Neural cell (in vitro differentiated cells): ENCODE measurements at regions not wholly inside any gene's neighbourhood (a gene's known extent, or its start where the extent isn't known, plus 50 kb on each side); places are given as distances from the start of the nearest gene placed in this dataset.

ENCODE experiments used
- H2AFZ ChIP-seq: fragments of 200-600, 300-800 bp; sonication (generic), shearing (Covaris generic); 2 replicates; pipeline ENCODE4 v1.6.0; 2014; ENCODE audit warnings: low read depth, mild to moderate bottlenecking, antibody characterized with exemption, low read length, moderate library complexity
- H3F3A ChIP-seq: fragments of 200-600 bp; shearing (Covaris generic); 2 replicates; pipeline ENCODE4 v1.6.1; 2016; ENCODE audit warnings: mild to moderate bottlenecking, moderate library complexity, mixed read lengths, antibody characterized with exemption, low read length; ENCODE audit not compliant: insufficient read depth, poor library complexity, severe bottlenecking
- H3K27ac ChIP-seq: fragments of 200-600, 300-800 bp; sonication (generic), shearing (Covaris generic); 2 replicates; pipeline ENCODE4 v1.5.1; 2014; ENCODE audit warnings: mild to moderate bottlenecking, low read length, moderate library complexity
- H3K27me3 ChIP-seq: fragments of 300-800, 200-600 bp; sonication (generic), shearing (Covaris generic); 2 replicates; pipeline ENCODE4 v1.6.0; 2014; ENCODE audit warnings: mild to moderate bottlenecking, low read depth, low read length, moderate library complexity; ENCODE audit not compliant: insufficient read depth
- H3K36me3 ChIP-seq: fragments of 300-800, 200-600 bp; sonication (generic), shearing (Covaris generic); 2 replicates; pipeline ENCODE4 v1.5.1; 2014; ENCODE audit warnings: mild to moderate bottlenecking, antibody characterized with exemption, low read length, moderate library complexity; ENCODE audit not compliant: insufficient read depth
- H3K4me2 ChIP-seq: fragments of 300-800, 200-600 bp; sonication (generic), shearing (Covaris generic); 2 replicates; pipeline ENCODE4 v1.6.0; 2014; ENCODE audit warnings: mild to moderate bottlenecking, low read length
- H3K4me3 ChIP-seq: fragments of 300-800, 200-600 bp; sonication (generic), shearing (Covaris generic); 2 replicates; pipeline ENCODE4 v1.5.1; 2014; ENCODE audit warnings: mild to moderate bottlenecking, low read length, moderate library complexity
- H3K79me2 ChIP-seq: fragments of 200-600 bp; shearing (Covaris generic); replicated peaks from 2 replicates; pipeline ENCODE4 v1.6.0; 2014; ENCODE audit warnings: mild to moderate bottlenecking, low read length, moderate library complexity; ENCODE audit not compliant: insufficient read depth
- H3K9ac ChIP-seq: fragments of 300-800, 200-600 bp; sonication (generic), shearing (Covaris generic); 2 replicates; pipeline ENCODE4 v1.6.1; 2016; ENCODE audit warnings: mild to moderate bottlenecking, low read length, mixed read lengths
- H3K9me2 ChIP-seq: fragments of 200-600 bp; shearing (Covaris generic); 2 replicates; pipeline ENCODE4 v1.6.1; 2016; ENCODE audit warnings: mild to moderate bottlenecking, low read length, mixed read lengths; ENCODE audit not compliant: insufficient read depth
- H3K9me3 ChIP-seq: fragments of 200-600, 300-800 bp; sonication (generic), shearing (Covaris generic); 2 replicates; pipeline ENCODE4 v1.6.1; 2016; ENCODE audit warnings: mild to moderate bottlenecking, mixed run types, low read length, moderate library complexity, mixed read lengths
- H4K20me1 ChIP-seq: fragments of 200-600 bp; shearing (Covaris generic); 2 replicates; pipeline ENCODE4 v1.6.1; 2016; ENCODE audit warnings: mild to moderate bottlenecking, mixed run types; ENCODE audit not compliant: insufficient read depth
- CTCF ChIP-seq: fragments of 450-650 bp; IDR thresholded peaks from 2 replicates; pipeline ENCODE4 v1.5.1; 2014; ENCODE audit warnings: antibody characterized with exemption, mild to moderate bottlenecking, moderate library complexity; ENCODE audit not compliant: poor library complexity, severe bottlenecking
- EP300 ChIP-seq: fragments of 450-650 bp; conservative IDR thresholded peaks from 2 replicates; pipeline ENCODE4 v1.6.1; 2014; ENCODE audit warnings: antibody characterized with exemption, mild to moderate bottlenecking, moderate library complexity; ENCODE audit not compliant: poor library complexity, severe bottlenecking
- EZH2 ChIP-seq: fragments of 200-600, 300-800 bp; shearing (Covaris generic), sonication (generic); IDR thresholded peaks from 2 replicates; pipeline ENCODE4 v1.6.1; 2014; ENCODE audit warnings: antibody characterized with exemption, low read length, borderline replicate concordance, mild to moderate bottlenecking; ENCODE audit not compliant: insufficient read depth, poor library complexity, severe bottlenecking
- MXI1 ChIP-seq: fragments of 450-650 bp; conservative IDR thresholded peaks from 2 replicates; pipeline ENCODE4 v1.6.1; 2014; ENCODE audit warnings: antibody characterized with exemption, mild to moderate bottlenecking; ENCODE audit not compliant: poor library complexity, severe bottlenecking
- POLR2AphosphoS5 ChIP-seq: IDR thresholded peaks from 2 replicates; pipeline ENCODE4 v1.6.1; 2012
- RAD21 ChIP-seq: fragments of 450-650 bp; conservative IDR thresholded peaks from 2 replicates; pipeline ENCODE4 v1.6.1; 2014; ENCODE audit warnings: antibody characterized with exemption, mild to moderate bottlenecking, moderate library complexity
- REST ChIP-seq: IDR thresholded peaks from 2 replicates; pipeline ENCODE4 v1.6.1; 2012; ENCODE audit warnings: borderline replicate concordance
- SMC3 ChIP-seq: fragments of 450-650 bp; conservative IDR thresholded peaks from 2 replicates; pipeline ENCODE4 v1.6.1; 2014; ENCODE audit warnings: antibody characterized with exemption, mild to moderate bottlenecking, moderate library complexity; ENCODE audit not compliant: poor library complexity
- TAF1 ChIP-seq: IDR thresholded peaks from 2 replicates; pipeline ENCODE4 v1.6.1; 2012; ENCODE audit warnings: low read depth

- TF ChIP-seq EZH2: no peak
- TF ChIP-seq MXI1: no peak
- TF ChIP-seq RAD21: no peak
- TF ChIP-seq TAF1: no peak
- TF ChIP-seq REST: no peak
- no peak for TF ChIP-seq EP300
- no peak for TF ChIP-seq CTCF
- no peak for TF ChIP-seq SMC3
- no peak for TF ChIP-seq POLR2AphosphoS5
- no peaks in the 10 kb centered on the region for H3K9me2 ChIP-seq
- H3F3A ChIP-seq: no peaks in the 10 kb centered on the region
- H3K36me3 ChIP-seq: no peaks in the 10 kb centered on the region
- no peaks in the 10 kb centered on the region for H3K27me3 ChIP-seq
- no peaks in the 10 kb centered on the region for H3K9me3 ChIP-seq
- no peak overlapping the region for H3K9ac ChIP-seq
- no peak overlapping the region for H3K4me2 ChIP-seq
- H2AFZ ChIP-seq: no peak overlapping the region
- no peaks in the 10 kb centered on the region for H4K20me1 ChIP-seq
- no peak overlapping the region for H3K27ac ChIP-seq
- H3K79me2 ChIP-seq: no peaks in the 10 kb centered on the region
- H3K4me3 ChIP-seq: no peak overlapping the region
These were observed 172.1 kb downstream of the SEC23A start for GRCh38 chr14:38930898-38931297.

GRCh38 chr14:38930022-38930421, 173.0 kb downstream of the SEC23A start:
- no peak overlapping the region for H3K27ac ChIP-seq
- H3K9me2 ChIP-seq: no peaks in the 10 kb centered on the region
- TF ChIP-seq CTCF (no peak), EZH2 (no peak), EP300 (no peak), REST (no peak), TAF1 (no peak), SMC3 (no peak), POLR2AphosphoS5 (no peak), MXI1 (no peak), RAD21 (no peak)
- no peak overlapping the region for H3K4me3 ChIP-seq
- H3K9ac ChIP-seq: no peak overlapping the region
- H3K36me3 ChIP-seq: no peaks in the 10 kb centered on the region
- H3K4me2 ChIP-seq: no peak overlapping the region
- H2AFZ ChIP-seq: no peak overlapping the region
- no peaks in the 10 kb centered on the region for H3F3A ChIP-seq
- H3K27me3 ChIP-seq: no peaks in the 10 kb centered on the region
- no peaks in the 10 kb centered on the region for H3K9me3 ChIP-seq
- H3K79me2 ChIP-seq: no peaks in the 10 kb centered on the region
- H4K20me1 ChIP-seq: no peaks in the 10 kb centered on the region
